HG03139 (cell line): ENCODE measurements at regions not wholly inside any gene's neighbourhood (a gene's known extent, or its start where the extent isn't known, plus 50 kb on each side); places are given as distances from the start of the nearest gene placed in this dataset.
"Not testable (repeated sequence)": the region's sequence is repeated elsewhere in the genome, so short reads cannot be mapped to it uniquely, and the experiment has no call there.

Source experiments
- ATAC-seq: cut with Tn5 transposase; IDR thresholded peaks from one replicate; pipeline ENCODE4 v1.9.1; 2021; ENCODE audit not compliant: unreplicated experiment

GRCh38 chr16:61435346-61435745, 600.9 kb downstream of the CDH8 start:
- ATAC-seq, result no peak

DNA sequence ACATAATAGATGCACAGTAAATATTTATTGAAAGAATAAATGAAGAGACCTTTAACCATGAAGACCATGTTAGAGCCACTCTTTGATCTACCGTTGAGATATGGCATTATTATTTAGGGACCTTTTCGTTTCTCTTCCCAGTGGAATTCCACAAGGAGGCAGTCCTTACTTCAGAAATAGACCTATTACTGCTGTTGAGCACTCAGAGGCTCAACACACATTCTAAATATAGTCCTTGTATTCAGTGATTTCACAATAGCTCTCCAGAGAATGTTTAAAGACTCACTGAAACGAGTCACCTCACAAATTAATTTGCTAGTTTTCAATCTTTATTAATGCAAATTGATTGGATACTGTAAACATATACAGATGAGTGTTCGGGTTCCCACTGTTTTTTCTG, 603.8 kb downstream of the CDH8 start:
- ATAC-seq, result no peak

- no peak for ATAC-seq
These were observed 615.1 kb downstream of the CDH8 start for GRCh38 chr16:61421111-61421510.

DNA sequence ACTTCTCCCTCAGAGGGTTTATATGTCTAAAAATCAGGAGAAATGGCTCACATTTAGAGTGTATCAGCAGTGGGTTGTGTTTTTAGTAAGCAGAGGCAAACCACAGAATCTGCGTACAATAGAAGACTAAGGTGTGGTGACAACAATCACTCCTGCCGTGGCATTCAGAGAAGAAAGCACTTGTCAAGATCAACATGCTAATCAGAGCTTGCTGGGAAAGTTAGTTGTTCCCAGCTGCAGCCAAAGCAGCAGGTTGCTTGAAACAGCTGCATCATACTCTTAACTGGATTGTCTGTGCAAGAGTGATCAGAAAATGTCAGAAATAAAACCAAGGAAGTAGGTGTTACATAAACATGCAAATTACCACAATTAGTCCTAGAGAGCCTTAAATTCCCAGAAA, 616.4 kb downstream of the CDH8 start:
- no peak for ATAC-seq

DNA sequence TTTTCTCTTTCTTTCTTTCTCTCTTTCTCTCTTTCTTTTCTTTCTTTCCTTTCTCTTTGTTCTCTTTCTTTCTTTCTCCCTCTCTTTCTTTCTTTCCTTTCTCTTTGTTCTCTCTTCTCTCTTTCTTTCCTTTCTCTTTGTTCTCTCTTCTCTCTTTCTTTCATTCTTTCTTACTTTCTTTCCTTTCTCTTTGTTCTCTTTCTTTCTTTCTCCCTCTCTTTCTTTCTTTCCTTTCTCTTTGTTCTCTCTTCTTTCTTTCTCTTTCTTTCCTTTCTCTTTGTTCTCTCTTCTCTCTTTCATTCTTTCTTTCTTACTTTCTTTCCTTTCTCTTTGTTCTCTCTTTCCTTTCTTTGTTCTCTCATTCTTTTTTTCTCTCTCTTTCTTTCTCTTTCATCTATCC, 617.4 kb downstream of the CDH8 start:
- not testable (repeated sequence) for ATAC-seq

GRCh38 chr16:61415126-61415525, 621.1 kb downstream of the CDH8 start:
- ATAC-seq, result no peak

GRCh38 chr16:61413021-61413420, 623.2 kb downstream of the CDH8 start:
- ATAC-seq, result no peak

GRCh38 chr16:61412562-61412961, 623.7 kb downstream of the CDH8 start:
- ATAC-seq, result no peak

GRCh38 chr16:61409604-61410003, 626.6 kb downstream of the CDH8 start:
- no peak for ATAC-seq

DNA sequence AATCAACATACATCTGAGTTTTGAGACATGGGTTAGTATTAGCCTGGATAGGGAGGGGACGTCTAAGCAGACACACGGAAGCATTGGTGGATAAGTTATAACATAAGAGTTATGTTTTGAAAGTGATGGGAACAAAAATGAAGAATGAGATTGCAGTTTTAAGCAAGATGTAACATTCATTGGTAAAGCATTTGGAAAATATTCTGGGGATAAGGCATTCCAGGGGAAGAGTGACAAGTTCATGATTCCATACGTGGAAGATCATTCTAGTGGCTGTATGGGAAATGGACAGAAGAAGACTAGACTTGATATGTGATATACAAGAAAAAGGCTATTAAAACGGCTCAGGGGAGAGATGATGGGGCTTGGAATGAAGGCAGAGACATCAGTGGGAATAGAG, 632.9 kb downstream of the CDH8 start:
- ATAC-seq, result no peak

DNA sequence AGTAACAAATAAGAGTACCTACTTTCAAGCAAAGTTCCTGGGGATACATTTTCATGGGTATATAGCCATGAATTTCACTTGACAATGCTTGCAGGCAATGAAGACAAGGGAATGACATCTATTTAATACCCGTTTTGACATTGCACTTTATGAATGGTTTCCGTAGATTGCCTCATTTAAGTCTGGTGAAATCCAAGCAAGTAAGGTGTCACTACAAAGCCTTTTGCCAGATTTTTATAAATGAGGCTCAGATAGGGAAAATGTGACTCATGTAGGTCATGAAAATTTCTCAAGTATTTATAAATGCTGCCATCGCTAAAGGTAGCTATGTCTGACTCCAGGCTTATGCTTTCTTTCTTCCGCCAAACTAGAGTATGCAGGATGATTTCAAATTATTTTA, 644.3 kb downstream of the CDH8 start:
- no peak for ATAC-seq

DNA sequence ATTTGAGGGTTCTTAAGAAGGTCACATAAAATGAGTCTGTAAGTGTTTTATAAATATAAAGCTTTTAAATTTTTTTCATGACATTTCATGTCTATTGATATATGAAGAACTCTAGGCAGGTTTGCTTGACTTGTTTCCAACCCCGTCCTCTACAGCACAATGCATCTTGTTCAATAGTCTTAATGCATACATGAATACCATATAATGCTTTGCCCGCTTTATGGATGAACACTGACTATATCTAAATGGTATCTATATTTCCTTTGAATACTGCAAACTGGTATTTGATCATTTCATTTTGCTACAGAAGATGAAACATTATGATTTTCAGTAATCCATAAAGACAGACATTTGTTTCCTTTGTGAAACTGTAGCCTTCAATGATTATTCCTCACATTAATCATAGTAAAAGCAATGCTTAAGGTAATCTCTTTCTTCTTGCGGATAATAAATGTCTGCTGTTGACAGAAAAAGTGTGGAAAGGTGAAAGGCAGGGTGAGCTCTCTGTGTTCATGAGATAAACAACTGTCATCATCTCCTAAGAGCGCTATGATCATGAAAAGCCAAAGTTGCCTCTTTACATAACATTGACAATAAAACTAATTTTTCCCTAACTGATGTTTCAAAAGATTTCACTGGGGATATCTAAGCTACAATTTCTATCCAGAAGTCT, 645.1 kb downstream of the CDH8 start:
- ATAC-seq, result no peak

DNA sequence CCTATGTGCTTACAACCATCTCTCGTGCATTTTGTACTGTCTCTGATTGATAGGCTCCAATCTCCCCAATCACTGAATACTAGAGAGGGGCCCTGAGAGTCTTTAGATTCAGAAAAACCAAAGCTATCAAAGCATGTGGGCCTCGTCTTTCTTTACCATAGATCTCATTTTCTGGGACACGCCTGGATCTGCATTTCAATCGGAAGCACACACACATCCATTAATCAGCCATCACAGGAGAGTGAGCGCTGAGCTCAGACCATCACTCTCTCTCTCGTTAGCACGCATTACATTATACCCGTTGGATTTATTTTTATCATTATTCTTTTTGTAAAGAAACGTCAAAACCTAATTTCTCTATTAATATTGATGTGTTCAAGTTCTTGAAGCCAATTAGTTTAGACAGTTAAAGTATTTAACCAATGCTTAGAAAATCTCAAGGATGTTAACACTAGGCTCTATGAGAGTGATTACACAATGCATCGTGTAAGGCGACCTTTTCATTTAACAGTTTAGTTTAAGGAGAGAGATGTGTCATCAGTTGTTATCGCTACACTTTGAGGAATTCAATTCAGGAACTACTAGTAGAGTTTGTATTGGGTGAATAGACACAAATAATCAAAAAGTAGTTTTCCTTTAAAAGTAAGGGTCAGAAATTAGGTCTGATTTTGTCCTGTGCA, 650.7 kb downstream of the CDH8 start:
- ATAC-seq, result no peak

GRCh38 chr16:61382435-61382834, 653.8 kb downstream of the CDH8 start:
- no peak for ATAC-seq

- ATAC-seq, result no peak
These were observed 656.9 kb downstream of the CDH8 start for GRCh38 chr16:61379311-61379710.

GRCh38 chr16:61374071-61374470, 662.2 kb downstream of the CDH8 start:
- ATAC-seq, result no peak

DNA sequence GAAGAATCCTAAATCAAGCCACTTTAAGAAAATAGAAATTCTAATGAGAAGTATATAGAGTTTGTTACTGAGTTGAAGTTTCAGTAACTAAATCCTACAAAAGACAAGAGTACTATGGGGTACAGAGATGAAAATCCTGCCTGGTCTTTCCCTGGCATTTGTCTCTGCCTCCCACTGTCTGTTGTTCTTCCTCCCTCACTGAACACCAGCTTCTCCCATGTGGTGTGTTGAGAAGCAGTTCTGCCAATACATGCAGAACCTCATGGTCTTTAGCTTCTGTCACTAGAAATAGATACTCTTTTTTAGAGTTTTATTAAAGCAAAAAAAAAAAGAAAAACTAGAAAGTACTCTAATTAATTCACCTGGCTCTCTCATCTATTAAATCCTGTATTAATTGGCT, 664.4 kb downstream of the CDH8 start:
- no peak for ATAC-seq

DNA sequence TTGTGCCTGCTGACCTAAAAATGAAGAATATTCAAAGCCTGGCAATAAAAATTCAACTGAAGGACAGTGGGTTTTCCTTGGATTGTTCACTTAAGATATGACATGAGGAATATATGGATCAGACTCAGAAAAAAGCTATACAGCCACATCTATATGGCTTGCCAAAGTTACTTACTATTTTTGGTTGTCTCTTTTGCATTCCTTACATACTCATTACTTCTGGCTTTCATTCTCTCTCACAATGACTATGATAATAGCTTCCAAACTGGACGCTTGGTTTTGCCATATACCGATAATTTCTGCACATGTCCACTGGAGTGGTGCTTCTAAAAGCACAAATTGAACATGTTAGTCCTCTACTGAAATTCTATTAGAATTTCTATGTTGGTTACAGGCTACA, 664.9 kb downstream of the CDH8 start:
- ATAC-seq, result no peak

GRCh38 chr16:61370564-61370963, 665.7 kb downstream of the CDH8 start:
- ATAC-seq, result no peak

GRCh38 chr16:61366006-61366405, 670.2 kb downstream of the CDH8 start:
- ATAC-seq, result no peak

GRCh38 chr16:61364990-61365389, 671.2 kb downstream of the CDH8 start:
- ATAC-seq, result no peak

DNA sequence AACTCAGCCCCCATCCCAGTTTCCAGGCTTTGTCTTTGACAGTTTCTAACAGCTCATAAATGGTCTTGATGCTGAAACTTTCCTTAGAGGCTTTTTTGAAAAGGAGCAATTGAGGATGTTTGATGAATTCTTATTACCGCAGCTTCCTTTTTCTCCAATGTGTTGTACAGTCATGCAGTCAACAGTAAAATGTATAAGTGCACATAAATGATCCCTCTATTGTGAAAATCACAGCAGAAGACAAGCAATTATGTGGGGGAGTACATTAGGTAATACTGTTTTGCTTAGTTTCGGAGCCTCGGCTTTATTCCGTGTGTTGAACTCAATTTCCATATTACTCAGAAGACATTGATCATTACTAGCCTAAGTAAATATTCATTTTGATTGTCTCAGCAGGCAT, 673.7 kb downstream of the CDH8 start:
- ATAC-seq, result no peak

GRCh38 chr16:61344791-61345190, 691.4 kb downstream of the CDH8 start:
- no peak for ATAC-seq
